ENCODE measurements at regions not wholly inside any gene's neighbourhood (a gene's known extent, or its start where the extent isn't known, plus 50 kb on each side); places are given as distances from the start of the nearest gene placed in this dataset.
"Not testable (repeated sequence)": the region's sequence is repeated elsewhere in the genome, so short reads cannot be mapped to it uniquely, and the experiment has no call there.

- H3K4me1 Mint-ChIP-seq = no peaks in the 10 kb centered on the region
- no peak for TF ChIP-seq CTCF (IDR thresholded peaks at IDR 0.05)
- no peaks in the 10 kb centered on the region for H3K36me3 Mint-ChIP-seq (ENCODE audit: low read depth)
- H3K9me3 Mint-ChIP-seq = no peaks in the 10 kb centered on the region
- no peak for DNase-seq
- H3K4me3 Mint-ChIP-seq = no peak overlapping the region
- H3K27ac Mint-ChIP-seq = no peak overlapping the region
- CTCF ChIA-PET = no interaction called here
- peaks cover 3% of the 10 kb centered on the region for H3K27me3 Mint-ChIP-seq
- intact Hi-C loops (cut with micrococcal nuclease) = no loop called here
- POLR2A ChIA-PET = no interaction called here
- ATAC-seq (ENCODE audit: low read depth) = no peak
Measured at GRCh38 chr5:131001507-131001906, 163.5 kb downstream of the HINT1 start.

GRCh38 chr5:131000289-131000688 lies 164.8 kb downstream of the HINT1 start:
- peaks cover 3% of the 10 kb centered on the region for H3K27me3 Mint-ChIP-seq
- intact Hi-C loops (cut with micrococcal nuclease) = no loop called here
- H3K36me3 Mint-ChIP-seq (ENCODE audit: low read depth) = no peaks in the 10 kb centered on the region
- ChIA-PET CTCF (no interaction called here), POLR2A (no interaction called here)
- ATAC-seq (ENCODE audit: low read depth) = no peak
- no peaks in the 10 kb centered on the region for H3K9me3 Mint-ChIP-seq
- no peak overlapping the region for H3K4me3 Mint-ChIP-seq
- no peak for TF ChIP-seq CTCF (IDR thresholded peaks at IDR 0.05)
- no peak overlapping the region for H3K27ac Mint-ChIP-seq
- no peaks in the 10 kb centered on the region for H3K4me1 Mint-ChIP-seq
- DNase-seq = no peak

- intact Hi-C loops (cut with micrococcal nuclease); ATAC-seq (ENCODE audit: low read depth); H3K4me3 Mint-ChIP-seq; CTCF ChIA-PET; H3K27ac Mint-ChIP-seq; DNase-seq; H3K9me3 Mint-ChIP-seq; H3K36me3 Mint-ChIP-seq (ENCODE audit: low read depth); POLR2A ChIA-PET; H3K4me1 Mint-ChIP-seq; H3K27me3 Mint-ChIP-seq: not testable (repeated sequence)
Measured at GRCh38 chr5:130996720-130997119, 168.3 kb downstream of the HINT1 start.

- Mint-ChIP-seq H3K4me1 (no peaks in the 10 kb centered on the region), H3K27me3 (peaks cover 3% of the 10 kb centered on the region), H3K9me3 (no peaks in the 10 kb centered on the region), H3K36me3 (ENCODE audit: low read depth) (no peaks in the 10 kb centered on the region), H3K4me3 (no peak overlapping the region), H3K27ac (no peak overlapping the region)
- no peak for DNase-seq
- no peak for ATAC-seq (ENCODE audit: low read depth)
- intact Hi-C loops (cut with micrococcal nuclease) = no loop called here
- POLR2A ChIA-PET = no interaction called here
- TF ChIP-seq CTCF (IDR thresholded peaks at IDR 0.05) = no peak
- CTCF ChIA-PET = no interaction called here
Measured at GRCh38 chr5:130995851-130996250, 169.2 kb downstream of the HINT1 start.

- Mint-ChIP-seq H3K27me3 (peaks cover 3% of the 10 kb centered on the region), H3K4me3 (no peak overlapping the region), H3K27ac (no peak overlapping the region), H3K4me1 (no peaks in the 10 kb centered on the region), H3K36me3 (ENCODE audit: low read depth) (no peaks in the 10 kb centered on the region), H3K9me3 (no peaks in the 10 kb centered on the region)
- TF ChIP-seq CTCF (IDR thresholded peaks at IDR 0.05) = no peak
- ATAC-seq (ENCODE audit: low read depth) (no peak), DNase-seq (no peak)
- POLR2A ChIA-PET = no interaction called here
- CTCF ChIA-PET = no interaction called here
- intact Hi-C loops (cut with micrococcal nuclease) = no loop called here
Measured at GRCh38 chr5:130995254-130995515, 169.9 kb downstream of the HINT1 start.

- no peak for DNase-seq
- Mint-ChIP-seq H3K36me3 (ENCODE audit: low read depth) (no peaks in the 10 kb centered on the region), H3K9me3 (no peaks in the 10 kb centered on the region), H3K4me3 (no peak overlapping the region), H3K27ac (no peak overlapping the region), H3K27me3 (peaks cover 5% of the 10 kb centered on the region), H3K4me1 (no peaks in the 10 kb centered on the region)
- intact Hi-C loops (cut with micrococcal nuclease) = no loop called here
- ChIA-PET CTCF (no interaction called here), POLR2A (no interaction called here)
- ATAC-seq (ENCODE audit: low read depth) = no peak
- TF ChIP-seq CTCF (IDR thresholded peaks at IDR 0.05) = no peak
Measured at GRCh38 chr5:130994496-130995253, 170.4 kb downstream of the HINT1 start.

Data from activated B cell treated with CpG ODN at 0.5 μM for 24 hours (primary cell).